Upper lobe of left lung (tissue), 4 donors: ENCODE measurements at regions not wholly inside any gene's neighbourhood (a gene's known extent, or its start where the extent isn't known, plus 50 kb on each side); places are given as distances from the start of the nearest gene placed in this dataset.

Source experiments
- CTCF ChIP-seq, 6 experiments: fragments of 450-650 bp in 4 of 6; fragments of 200-600 bp in 2 of 6; sonication (generic) in 2 of 6; IDR thresholded peaks; one replicate each; pipeline ENCODE4 v1.5.1; 2016 to 2019; ENCODE audit warnings: antibody characterized with exemption in 6 of 6
- EP300 ChIP-seq, 4 donors: sonication (generic); formaldehyde crosslinking; IDR thresholded peaks; one replicate each; pipeline ENCODE4 v1.5.1; 2017; ENCODE audit warnings: antibody characterized with exemption in 4 of 4, control low read depth in 2 of 4
- POLR2A ChIP-seq, 4 donors: fragments of 450-650 bp; IDR thresholded peaks; one replicate each; pipeline ENCODE4 v1.5.1; 2016 to 2017; ENCODE audit warnings: antibody characterized with exemption in 4 of 4, mild to moderate bottlenecking in 2 of 4
- POLR2AphosphoS5 ChIP-seq, 2 donors: sonication (generic); formaldehyde crosslinking; IDR thresholded peaks; one replicate each; pipeline ENCODE4 v1.5.1; 2017; ENCODE audit warnings: antibody characterized with exemption in 2 of 2

DNA sequence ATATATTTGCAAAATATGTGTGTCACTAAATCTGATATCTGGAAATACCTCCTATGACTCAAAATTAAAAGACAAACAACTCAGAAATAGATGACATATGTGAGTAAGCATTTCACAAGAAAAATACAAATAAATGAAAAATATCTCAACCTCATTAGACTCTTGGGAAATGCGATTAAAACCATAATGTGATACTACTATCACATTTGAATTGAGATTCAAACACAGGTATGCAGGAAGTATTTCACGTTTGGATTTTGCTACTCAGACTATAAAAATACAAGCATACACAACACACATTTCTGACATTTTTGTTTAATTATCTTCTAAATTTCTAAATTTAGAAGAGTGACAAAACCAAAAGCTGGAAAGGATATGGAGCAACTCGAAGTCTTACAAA is 811.9 kb upstream of the LRRC4C start:
- TF ChIP-seq CTCF (IDR thresholded peaks at IDR 0.05) (no peak), POLR2AphosphoS5 (IDR thresholded peaks at IDR 0.05) (no peak), POLR2A (IDR thresholded peaks at IDR 0.05) (no peak), EP300 (IDR thresholded peaks at IDR 0.05) (no peak)
